Breast epithelium (tissue), 4 donors: ENCODE measurements at regions not wholly inside any gene's neighbourhood (a gene's known extent, or its start where the extent isn't known, plus 50 kb on each side); places are given as distances from the start of the nearest gene placed in this dataset.

Experiments
- DNase-seq, 2 donors: peaks; one replicate each; pipeline ENCODE4 v3.0.0-alpha.2; 2019; ENCODE audit warnings: low spot score in 2 of 2
- H3K27ac ChIP-seq, 2 donors: fragments of 200-600 bp; sonication (generic) in 1 of 2; one replicate each; pipeline ENCODE4 v1.5.1; 2016 to 2019; ENCODE audit warnings: mild to moderate bottlenecking in 1 of 2
- H3K27me3 ChIP-seq, 2 donors: fragments of 200-600 bp; sonication (generic) in 1 of 2; one replicate each; pipeline versions ENCODE4 v1.5.1 to v1.6.0; 2017 to 2019; ENCODE audit warnings: control low read depth in 1 of 2, mild to moderate bottlenecking in 1 of 2
- H3K36me3 ChIP-seq: fragments of 200-600 bp; one replicate; pipeline ENCODE4 v1.5.1; 2019
- H3K4me1 ChIP-seq, 2 donors: fragments of 200-600 bp; sonication (generic); one replicate each; pipeline ENCODE4 v1.5.1; 2016 to 2019; ENCODE audit warnings: control low read depth in 1 of 2
- H3K4me3 ChIP-seq, 3 donors: fragments of 200-600 bp; sonication (generic); 1 replicate in 2 of 3; 2 replicates in 1 of 3; pipeline ENCODE4 v1.5.1; 2016 to 2019; ENCODE audit warnings: mild to moderate bottlenecking in 3 of 3, moderate library complexity in 2 of 3
- H3K9me3 ChIP-seq, 2 donors: fragments of 200-600 bp; sonication (generic) in 1 of 2; one replicate each; pipeline ENCODE4 v1.5.1; 2016 to 2019; ENCODE audit warnings: control low read depth in 1 of 2
- POLR2A ChIP-seq: fragments of 450-650 bp; IDR thresholded peaks from one replicate; pipeline ENCODE4 v1.6.1; 2016; ENCODE audit warnings: antibody characterized with exemption, mild to moderate bottlenecking, moderate library complexity
- POLR2AphosphoS5 ChIP-seq, 3 donors: sonication (generic); formaldehyde crosslinking; IDR thresholded peaks; one replicate each; pipeline ENCODE4 v1.6.1; 2017; ENCODE audit warnings: antibody characterized with exemption in 3 of 3
- intact Hi-C: fragments of 100-400 bp; cut with DNase I; formaldehyde crosslinking; loops from one replicate; pipeline ENCODE4 v1.15.1; 2023; ENCODE audit warnings: low total_unique reads
- TF ChIP-seq, protein P1 (sequence below), 3 donors: fragments of 450-650 bp; IDR thresholded peaks; one replicate each; pipeline ENCODE4 v1.5.1; 2016 to 2017; ENCODE audit warnings: antibody characterized with exemption in 3 of 3, mild to moderate bottlenecking in 3 of 3, moderate library complexity in 3 of 3

DNA sequence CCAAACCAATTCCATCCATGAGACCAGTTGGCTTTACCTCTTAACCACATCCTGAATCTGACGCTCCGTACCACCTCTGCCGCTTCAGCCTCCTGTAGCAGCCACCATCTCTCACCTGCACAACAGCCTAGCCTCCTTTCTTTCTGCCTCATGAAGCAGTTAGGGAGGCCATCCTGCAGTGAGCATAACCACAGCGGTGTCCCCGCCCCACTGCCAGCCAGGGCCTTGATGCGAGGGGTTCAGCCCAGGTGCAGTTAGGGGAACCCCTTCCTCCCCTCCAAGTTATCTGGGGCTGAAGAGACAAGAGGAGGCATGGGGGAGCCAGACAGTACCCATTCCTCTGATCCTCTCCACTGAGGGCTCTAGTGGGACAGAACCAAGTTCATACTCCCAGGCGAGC, 167.0 kb downstream of the C5orf15 start:
- Histone ChIP-seq H3K27me3 (no peaks in the 10 kb centered on the region), H3K4me3 (no peak overlapping the region), H3K36me3 (no peaks in the 10 kb centered on the region), H3K9me3 (no peaks in the 10 kb centered on the region), H3K27ac (no peak overlapping the region), H3K4me1 (no peaks in the 10 kb centered on the region)
- TF ChIP-seq, protein P1, sequence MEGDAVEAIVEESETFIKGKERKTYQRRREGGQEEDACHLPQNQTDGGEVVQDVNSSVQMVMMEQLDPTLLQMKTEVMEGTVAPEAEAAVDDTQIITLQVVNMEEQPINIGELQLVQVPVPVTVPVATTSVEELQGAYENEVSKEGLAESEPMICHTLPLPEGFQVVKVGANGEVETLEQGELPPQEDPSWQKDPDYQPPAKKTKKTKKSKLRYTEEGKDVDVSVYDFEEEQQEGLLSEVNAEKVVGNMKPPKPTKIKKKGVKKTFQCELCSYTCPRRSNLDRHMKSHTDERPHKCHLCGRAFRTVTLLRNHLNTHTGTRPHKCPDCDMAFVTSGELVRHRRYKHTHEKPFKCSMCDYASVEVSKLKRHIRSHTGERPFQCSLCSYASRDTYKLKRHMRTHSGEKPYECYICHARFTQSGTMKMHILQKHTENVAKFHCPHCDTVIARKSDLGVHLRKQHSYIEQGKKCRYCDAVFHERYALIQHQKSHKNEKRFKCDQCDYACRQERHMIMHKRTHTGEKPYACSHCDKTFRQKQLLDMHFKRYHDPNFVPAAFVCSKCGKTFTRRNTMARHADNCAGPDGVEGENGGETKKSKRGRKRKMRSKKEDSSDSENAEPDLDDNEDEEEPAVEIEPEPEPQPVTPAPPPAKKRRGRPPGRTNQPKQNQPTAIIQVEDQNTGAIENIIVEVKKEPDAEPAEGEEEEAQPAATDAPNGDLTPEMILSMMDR (IDR thresholded peaks at IDR 0.05), result no peak
- TF ChIP-seq POLR2A (no peak), POLR2AphosphoS5 (IDR thresholded peaks at IDR 0.05) (no peak)
- no peak for DNase-seq
- intact Hi-C loops, result no loop called here

DNA sequence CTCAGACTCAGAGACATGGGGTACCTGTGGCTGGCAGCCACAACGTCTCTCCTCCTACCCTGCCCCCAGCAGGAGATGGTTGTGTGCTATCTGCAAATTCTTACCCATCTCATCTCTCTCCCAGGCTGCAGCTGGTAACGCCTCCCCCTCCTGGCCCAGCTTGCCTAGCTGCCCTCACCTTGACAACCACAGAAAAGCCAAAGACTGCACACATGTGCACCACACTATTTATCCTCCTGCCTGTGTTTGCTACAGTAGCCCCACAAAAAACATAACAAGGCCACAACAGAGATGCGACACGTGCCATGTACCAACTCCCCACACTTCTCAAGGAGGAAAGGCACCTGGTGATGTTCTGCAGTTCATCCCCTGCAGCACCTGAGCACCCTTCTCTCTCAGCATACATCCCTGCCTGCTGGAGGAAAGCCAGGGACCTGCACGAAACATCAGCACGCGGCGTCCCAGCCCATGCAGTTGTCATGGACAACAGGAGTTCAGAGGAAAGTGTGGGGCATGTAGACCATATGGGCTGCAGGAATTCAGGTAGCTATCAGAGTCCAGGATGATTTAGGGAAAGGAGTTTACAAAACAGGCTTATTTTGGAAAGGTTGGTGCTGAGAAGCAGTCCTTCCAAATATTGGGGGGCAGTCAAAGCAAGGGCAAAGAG, 168.7 kb downstream of the C5orf15 start:
- intact Hi-C loops, result no loop called here
- H3K27me3 ChIP-seq, result no peaks in the 10 kb centered on the region
- no peak for TF ChIP-seq POLR2AphosphoS5 (IDR thresholded peaks at IDR 0.05)
- TF ChIP-seq, protein P1 (IDR thresholded peaks at IDR 0.05), result no peak
- no peak for TF ChIP-seq POLR2A

DNA sequence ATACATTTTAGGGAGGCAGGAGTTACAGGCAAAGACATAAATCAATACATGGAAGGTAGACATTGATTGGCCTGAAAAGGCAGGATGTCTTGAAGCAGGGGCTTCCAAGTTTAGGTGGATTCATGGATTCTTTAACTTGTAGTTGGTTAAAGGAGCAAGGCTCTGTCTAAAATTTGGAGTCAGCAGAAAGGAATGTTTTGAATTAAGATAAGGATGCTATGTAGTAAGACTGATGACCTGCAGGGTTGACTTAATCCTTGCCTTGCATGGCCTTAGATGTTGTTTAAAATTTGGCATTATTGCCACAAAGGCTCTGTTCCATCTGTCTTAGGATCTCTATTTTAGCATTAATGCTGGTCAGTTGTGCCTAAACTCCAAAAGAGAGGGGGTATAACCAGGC, 171.3 kb downstream of the C5orf15 start:
- H3K27ac ChIP-seq, result no peak overlapping the region

More for the DNA sequence above, 168.7 kb downstream of the C5orf15 start:
- no peak overlapping the region for H3K27ac ChIP-seq
- no peaks in the 10 kb centered on the region for H3K4me1 ChIP-seq
- H3K9me3 ChIP-seq, result no peaks in the 10 kb centered on the region
- DNase-seq, result no peak
- H3K36me3 ChIP-seq, result no peaks in the 10 kb centered on the region
- H3K4me3 ChIP-seq, result no peak overlapping the region

DNA sequence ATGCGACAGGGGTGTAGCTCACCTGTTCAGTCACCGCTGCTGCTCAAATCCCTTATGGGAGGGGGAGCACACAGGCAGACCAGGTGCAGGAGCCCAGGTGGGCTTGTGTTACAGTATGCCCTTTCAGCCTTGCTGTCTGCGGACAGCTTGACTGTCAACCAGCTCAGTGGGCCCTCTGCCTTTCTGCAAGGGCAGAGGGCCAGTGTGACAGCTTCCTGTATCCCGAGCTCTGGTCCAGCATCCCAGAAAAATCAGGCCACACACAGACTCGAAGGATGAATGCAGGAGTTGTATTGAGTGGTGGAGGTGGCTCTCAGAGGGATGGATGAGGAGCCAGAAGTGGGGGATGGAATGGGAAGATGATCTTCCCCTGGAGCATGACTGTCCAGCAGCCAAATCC, 172.2 kb downstream of the C5orf15 start:
- H3K27me3 ChIP-seq, result no peaks in the 10 kb centered on the region
- H3K4me3 ChIP-seq, result no peak overlapping the region
- no peaks in the 10 kb centered on the region for H3K9me3 ChIP-seq
- TF ChIP-seq POLR2AphosphoS5 (IDR thresholded peaks at IDR 0.05) (no peak), POLR2A (no peak)
- TF ChIP-seq, protein P1 (IDR thresholded peaks at IDR 0.05), result no peak
- no peaks in the 10 kb centered on the region for H3K4me1 ChIP-seq
- no peak overlapping the region for H3K27ac ChIP-seq
- intact Hi-C loops, result no loop called here
- H3K36me3 ChIP-seq, result no peaks in the 10 kb centered on the region
- DNase-seq, result no peak

More for the DNA sequence above, 171.3 kb downstream of the C5orf15 start:
- H3K9me3 ChIP-seq, result no peaks in the 10 kb centered on the region
- no peaks in the 10 kb centered on the region for H3K27me3 ChIP-seq
- DNase-seq, result no peak
- H3K4me1 ChIP-seq, result no peaks in the 10 kb centered on the region
- intact Hi-C loops, result no loop called here
- no peak for TF ChIP-seq POLR2A
- TF ChIP-seq POLR2AphosphoS5 (IDR thresholded peaks at IDR 0.05), result no peak
- TF ChIP-seq, protein P1 (IDR thresholded peaks at IDR 0.05), result no peak
- H3K4me3 ChIP-seq, result no peak overlapping the region
- H3K36me3 ChIP-seq, result no peaks in the 10 kb centered on the region

DNA sequence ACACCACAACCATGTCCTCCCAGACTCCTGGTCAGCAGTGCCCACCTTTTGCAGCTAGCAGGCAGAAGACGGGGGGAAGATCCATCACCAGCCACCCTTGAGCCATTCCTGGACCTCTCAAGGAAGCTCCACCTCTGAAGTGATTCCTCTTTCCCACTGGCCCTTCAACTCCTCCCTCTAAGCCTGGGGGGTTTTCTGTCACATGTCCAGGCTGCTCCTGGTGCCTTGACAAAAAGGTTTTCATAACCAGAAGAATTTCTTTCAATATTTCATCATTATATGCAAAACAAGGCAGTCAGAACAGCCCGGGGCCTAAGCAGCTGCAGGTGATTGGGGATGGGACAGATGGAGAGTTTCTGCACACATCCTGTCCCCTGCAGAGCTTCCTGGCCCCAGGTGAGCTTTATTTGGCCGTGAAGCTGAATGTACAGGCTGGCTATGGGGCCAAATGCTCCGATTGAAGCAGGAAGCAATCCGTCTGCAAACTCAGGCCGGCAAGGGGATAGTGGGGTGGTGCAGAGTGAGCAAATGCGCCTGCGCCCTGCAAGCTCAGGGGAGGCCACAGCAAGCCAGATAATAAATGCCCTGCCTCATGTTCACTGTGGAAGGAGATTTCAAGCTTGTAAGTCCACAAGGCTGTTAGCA, 173.5 kb downstream of the C5orf15 start:
- no peaks in the 10 kb centered on the region for H3K4me1 ChIP-seq
- no peak overlapping the region for H3K4me3 ChIP-seq
- H3K27me3 ChIP-seq, result no peaks in the 10 kb centered on the region
- H3K27ac ChIP-seq, result no peak overlapping the region
- TF ChIP-seq, protein P1 (IDR thresholded peaks at IDR 0.05), result no peak
- TF ChIP-seq POLR2AphosphoS5 (IDR thresholded peaks at IDR 0.05) (no peak), POLR2A (no peak)
- H3K36me3 ChIP-seq, result no peaks in the 10 kb centered on the region
- intact Hi-C loops, result no loop called here
- H3K9me3 ChIP-seq, result no peaks in the 10 kb centered on the region
- no peak for DNase-seq
